HFFc6 (cell line): ENCODE measurements at regions not wholly inside any gene's neighbourhood (a gene's known extent, or its start where the extent isn't known, plus 50 kb on each side); places are given as distances from the start of the nearest gene placed in this dataset.

ENCODE experiments used
- DNase-seq: peaks from one replicate; pipeline ENCODE4 v3.0.0-alpha.2; 2018
- H3K27ac Mint-ChIP-seq: 2 replicates; pipeline ENCODE4 v1.8.0; 2020; ENCODE audit warnings: mild to moderate bottlenecking, mixed read lengths
- H3K27me3 Mint-ChIP-seq: 2 replicates; pipeline ENCODE4 v1.8.0; 2021; ENCODE audit warnings: mild to moderate bottlenecking, moderate library complexity, mixed read lengths; ENCODE audit not compliant: insufficient read depth
- H3K36me3 Mint-ChIP-seq: 2 replicates; pipeline ENCODE4 v1.8.0; 2021; ENCODE audit warnings: low read depth, mixed read lengths
- H3K4me1 Mint-ChIP-seq: 2 replicates; pipeline ENCODE4 v1.8.0; 2020; ENCODE audit warnings: low read depth, mixed read lengths
- H3K4me3 Mint-ChIP-seq: 2 replicates; pipeline ENCODE4 v1.8.0; 2020; ENCODE audit warnings: mild to moderate bottlenecking, moderate library complexity, mixed read lengths
- H3K9me3 Mint-ChIP-seq: 2 replicates; pipeline ENCODE4 v1.8.0; 2020; ENCODE audit warnings: mild to moderate bottlenecking, mixed read lengths
- TF ChIP-seq, protein P1 (sequence below): fragments of 200-600 bp; sonication (generic); IDR thresholded peaks from 2 replicates; pipeline ENCODE4 v1.5.0; 2021; ENCODE audit warnings: antibody characterized with exemption, mild to moderate bottlenecking

DNA sequence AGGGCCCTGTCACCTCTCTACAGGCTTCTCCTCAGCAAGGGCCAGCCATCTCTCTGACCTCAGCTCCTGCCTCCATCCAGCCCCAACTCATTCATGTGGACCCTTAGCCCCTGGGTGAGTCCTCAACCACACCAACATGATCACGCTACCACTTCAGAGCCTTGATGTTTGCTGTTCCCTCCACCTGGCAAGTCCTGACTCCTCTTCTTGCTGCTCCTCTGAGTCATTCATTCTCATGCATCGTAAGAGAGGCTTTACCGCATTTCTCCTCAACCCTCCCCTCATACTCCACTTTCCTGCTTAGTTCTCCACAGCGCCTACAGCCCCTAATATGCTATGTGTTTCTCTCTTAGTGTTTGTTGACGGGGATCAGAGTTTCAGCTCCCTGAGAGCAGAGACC, 99.9 kb downstream of the C17orf67 start:
- peaks cover 5% of the 10 kb centered on the region; the same call in 1 of the 2 replicates for H3K4me1 Mint-ChIP-seq
- no peak overlapping the region for H3K27ac Mint-ChIP-seq
- TF ChIP-seq, protein P1, sequence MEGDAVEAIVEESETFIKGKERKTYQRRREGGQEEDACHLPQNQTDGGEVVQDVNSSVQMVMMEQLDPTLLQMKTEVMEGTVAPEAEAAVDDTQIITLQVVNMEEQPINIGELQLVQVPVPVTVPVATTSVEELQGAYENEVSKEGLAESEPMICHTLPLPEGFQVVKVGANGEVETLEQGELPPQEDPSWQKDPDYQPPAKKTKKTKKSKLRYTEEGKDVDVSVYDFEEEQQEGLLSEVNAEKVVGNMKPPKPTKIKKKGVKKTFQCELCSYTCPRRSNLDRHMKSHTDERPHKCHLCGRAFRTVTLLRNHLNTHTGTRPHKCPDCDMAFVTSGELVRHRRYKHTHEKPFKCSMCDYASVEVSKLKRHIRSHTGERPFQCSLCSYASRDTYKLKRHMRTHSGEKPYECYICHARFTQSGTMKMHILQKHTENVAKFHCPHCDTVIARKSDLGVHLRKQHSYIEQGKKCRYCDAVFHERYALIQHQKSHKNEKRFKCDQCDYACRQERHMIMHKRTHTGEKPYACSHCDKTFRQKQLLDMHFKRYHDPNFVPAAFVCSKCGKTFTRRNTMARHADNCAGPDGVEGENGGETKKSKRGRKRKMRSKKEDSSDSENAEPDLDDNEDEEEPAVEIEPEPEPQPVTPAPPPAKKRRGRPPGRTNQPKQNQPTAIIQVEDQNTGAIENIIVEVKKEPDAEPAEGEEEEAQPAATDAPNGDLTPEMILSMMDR, result no peak
- no peak overlapping the region for H3K4me3 Mint-ChIP-seq
- no peak for DNase-seq
- H3K36me3 Mint-ChIP-seq, result no peaks in the 10 kb centered on the region
- H3K9me3 Mint-ChIP-seq, result no peaks in the 10 kb centered on the region
- H3K27me3 Mint-ChIP-seq, result peaks cover 5% of the 10 kb centered on the region

DNA sequence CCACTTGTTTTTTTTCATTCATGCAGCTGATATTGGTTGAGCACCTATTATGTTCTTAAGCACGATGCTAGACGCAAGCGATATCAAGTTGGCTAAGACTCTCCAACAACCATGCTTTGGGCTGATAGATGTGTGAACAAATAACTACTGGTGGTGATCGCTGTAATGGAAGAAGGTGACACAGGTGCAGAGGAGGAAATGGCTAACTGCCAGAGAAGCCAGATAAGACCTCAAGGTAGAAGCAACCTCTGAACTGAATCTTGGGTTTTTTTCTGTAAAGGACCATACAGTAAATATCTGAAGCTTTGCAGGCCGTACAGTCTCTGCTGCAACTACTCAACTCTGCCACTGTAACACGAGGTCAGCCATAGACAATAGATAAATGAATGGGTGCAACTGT, 97.9 kb downstream of the C17orf67 start:
- H3K27ac Mint-ChIP-seq, result no peak overlapping the region
- H3K4me1 Mint-ChIP-seq, result peaks cover 18% of the 10 kb centered on the region

DNA sequence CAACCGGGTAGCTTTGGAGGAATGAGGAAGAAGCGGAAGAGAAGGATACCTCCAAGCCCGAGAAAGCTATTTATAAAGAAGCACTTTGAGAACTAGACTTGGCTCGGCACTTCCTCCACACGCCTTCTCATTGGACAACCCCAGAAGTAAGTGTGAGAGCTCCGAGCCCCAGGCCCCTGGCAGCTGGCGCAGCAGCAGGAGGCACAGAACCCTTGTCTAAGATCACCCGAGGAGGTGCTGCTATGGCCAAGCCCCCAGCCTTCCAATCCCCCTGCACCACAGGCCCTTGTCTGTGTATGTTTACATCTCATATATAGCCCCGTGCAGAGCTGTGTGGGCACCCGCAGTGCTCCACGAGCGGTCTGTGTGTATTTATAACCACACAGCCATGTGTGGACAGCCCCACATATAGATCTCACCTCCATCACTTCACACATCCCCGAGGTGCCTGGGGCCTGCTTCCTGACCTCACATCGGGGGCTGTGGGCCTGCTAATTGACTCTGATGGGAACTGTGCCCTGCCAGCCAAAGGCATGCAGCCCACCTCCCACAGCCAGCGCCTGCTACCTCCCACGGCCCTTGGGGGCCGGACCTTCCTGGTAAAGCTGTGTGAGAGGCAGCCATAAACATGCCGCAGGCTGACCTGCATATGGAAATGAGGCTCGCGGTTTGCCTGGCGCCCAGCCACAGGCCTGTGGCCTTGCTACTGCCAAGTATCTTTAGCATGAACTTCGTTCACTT, 96.1 kb downstream of the C17orf67 start:
- peaks cover 21% of the 10 kb centered on the region for H3K4me1 Mint-ChIP-seq
- H3K36me3 Mint-ChIP-seq, result no peaks in the 10 kb centered on the region
- TF ChIP-seq, protein P1, result no peak
- H3K9me3 Mint-ChIP-seq, result no peaks in the 10 kb centered on the region
- DNase-seq, result no peak
- no peak overlapping the region for H3K4me3 Mint-ChIP-seq
- peaks cover 2% of the 10 kb centered on the region for H3K27me3 Mint-ChIP-seq
- H3K27ac Mint-ChIP-seq, result no peak overlapping the region

More for the DNA sequence above, 97.9 kb downstream of the C17orf67 start:
- no peak overlapping the region for H3K4me3 Mint-ChIP-seq
- no peak for DNase-seq
- H3K27me3 Mint-ChIP-seq, result peaks cover 3% of the 10 kb centered on the region
- no peaks in the 10 kb centered on the region for H3K36me3 Mint-ChIP-seq
- TF ChIP-seq, protein P1, result no peak
- H3K9me3 Mint-ChIP-seq, result no peaks in the 10 kb centered on the region

DNA sequence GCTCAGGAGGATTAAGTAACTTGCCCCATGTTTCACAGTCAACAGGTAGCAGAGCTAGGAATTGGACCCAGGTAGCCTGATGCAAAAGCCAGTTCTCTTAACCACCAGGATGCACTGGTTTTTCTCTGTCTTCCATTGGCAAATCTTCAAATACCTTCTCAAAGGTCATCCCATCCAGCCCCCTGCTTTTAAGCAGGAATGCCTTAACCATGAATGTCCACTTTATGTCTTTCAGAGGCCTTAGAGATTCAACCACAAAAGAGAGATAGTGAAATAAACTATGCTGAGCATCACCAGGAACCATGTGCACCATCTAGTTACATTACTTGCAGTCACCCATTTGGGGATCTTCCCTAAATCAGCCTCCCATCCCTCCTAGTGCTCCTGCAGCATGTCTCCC, 94.3 kb downstream of the C17orf67 start:
- peaks cover 27% of the 10 kb centered on the region for H3K4me1 Mint-ChIP-seq
- H3K4me3 Mint-ChIP-seq, result no peak overlapping the region
- TF ChIP-seq, protein P1, result no peak
- H3K27me3 Mint-ChIP-seq, result no peaks in the 10 kb centered on the region; the same call in 1 of the 2 replicates
- H3K27ac Mint-ChIP-seq, result no peak overlapping the region
- 0 out of 2 replicates have a peak, but pooled peaks cover 5% of the 10 kb centered on the region for H3K36me3 Mint-ChIP-seq
- no peaks in the 10 kb centered on the region; the same call in 1 of the 2 replicates for H3K9me3 Mint-ChIP-seq
- DNase-seq, result peak; percentile 28

DNA sequence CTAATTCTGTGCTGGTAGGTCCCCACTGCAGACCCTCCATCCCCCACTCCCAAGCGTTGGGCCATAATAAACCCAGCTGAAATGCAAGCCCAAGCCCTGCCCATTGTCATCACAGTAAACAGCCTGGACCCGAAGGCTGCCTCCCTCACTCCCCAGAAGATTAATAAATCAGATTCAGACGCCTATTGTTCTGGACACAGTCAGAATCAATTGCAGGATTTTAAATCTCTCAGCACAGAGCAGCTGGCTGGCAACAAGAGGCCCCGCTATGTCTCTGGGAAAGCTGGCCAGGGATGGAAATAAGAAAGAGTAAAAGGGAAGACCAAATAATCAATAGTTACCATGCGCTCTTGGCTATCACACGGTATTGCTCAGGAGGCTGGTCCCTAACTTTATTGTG, 93.9 kb downstream of the C17orf67 start:
- H3K9me3 Mint-ChIP-seq, result no peaks in the 10 kb centered on the region; the same call in 1 of the 2 replicates
- DNase-seq, result no peak
- H3K4me1 Mint-ChIP-seq, result peaks cover 27% of the 10 kb centered on the region
- no peak overlapping the region for H3K27ac Mint-ChIP-seq
- no peaks in the 10 kb centered on the region; the same call in 1 of the 2 replicates for H3K27me3 Mint-ChIP-seq
- no peak overlapping the region for H3K4me3 Mint-ChIP-seq
- TF ChIP-seq, protein P1, result no peak
- H3K36me3 Mint-ChIP-seq, result 0 out of 2 replicates have a peak, but pooled peaks cover 5% of the 10 kb centered on the region
